T-helper 1 cell (primary cell): ENCODE measurements at regions not wholly inside any gene's neighbourhood (a gene's known extent, or its start where the extent isn't known, plus 50 kb on each side); places are given as distances from the start of the nearest gene placed in this dataset.
"Not testable (repeated sequence)": the region's sequence is repeated elsewhere in the genome, so short reads cannot be mapped to it uniquely, and the experiment has no call there.

Experiments
- DNase-seq, 5 donors: peaks; one replicate each; pipeline ENCODE4 v3.0.0-alpha.2; 2012 to 2020

GRCh38 chr21:24714646-24715200, 892.6 kb downstream of the MRPL39 start:
- no peak for DNase-seq

DNA sequence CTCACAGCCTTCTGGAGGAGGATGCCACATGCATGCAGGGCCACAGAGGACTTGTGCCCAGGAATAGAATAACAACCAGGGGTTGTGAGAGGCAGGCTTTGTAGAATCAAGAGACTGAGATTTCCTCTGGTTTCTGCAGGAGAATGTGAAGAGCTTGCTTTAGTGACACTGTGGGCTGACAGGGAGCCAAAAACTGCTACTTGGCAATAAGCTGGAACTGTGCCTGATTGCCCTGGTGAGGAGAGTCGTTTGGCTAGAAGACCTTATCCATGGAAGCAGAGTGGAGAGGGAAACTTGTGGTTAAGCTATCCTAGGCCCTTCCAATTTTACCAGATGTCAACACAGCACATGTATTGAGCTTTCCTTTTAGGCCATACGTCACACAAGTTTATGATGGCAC, 902.1 kb downstream of the MRPL39 start:
- DNase-seq: no peak

GRCh38 chr21:24693779-24694178, 913.5 kb downstream of the MRPL39 start:
- DNase-seq: no peak

GRCh38 chr21:24681456-24681855, 925.8 kb downstream of the MRPL39 start:
- DNase-seq: no peak

DNA sequence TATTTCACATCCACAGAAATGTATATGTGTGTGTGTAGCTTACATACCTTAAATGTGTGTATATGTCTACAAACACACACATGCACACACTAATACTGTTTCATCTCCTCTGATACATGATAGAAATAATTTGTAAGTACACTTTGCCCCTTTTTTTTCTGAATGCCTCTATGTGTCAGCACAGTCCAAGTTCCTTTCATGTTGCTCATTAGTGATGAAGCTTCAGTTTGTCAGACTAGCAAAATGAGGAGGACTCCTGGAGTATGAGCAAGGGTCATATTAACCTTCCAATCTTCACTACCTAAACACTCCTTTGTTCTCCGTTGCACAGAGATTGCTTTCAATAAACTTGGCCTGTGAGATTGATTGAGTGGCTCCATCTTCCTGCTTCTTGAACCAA, 935.4 kb downstream of the MRPL39 start:
- DNase-seq: no peak

GRCh38 chr21:24658926-24659325, 948.4 kb downstream of the MRPL39 start:
- DNase-seq: no peak

GRCh38 chr21:24658026-24658425, 949.3 kb downstream of the MRPL39 start:
- no peak for DNase-seq

GRCh38 chr21:24649691-24650090, 957.6 kb downstream of the MRPL39 start:
- DNase-seq: no peak

- DNase-seq: no peak
These were observed 970.6 kb downstream of the MRPL39 start for GRCh38 chr21:24636696-24637095.

DNA sequence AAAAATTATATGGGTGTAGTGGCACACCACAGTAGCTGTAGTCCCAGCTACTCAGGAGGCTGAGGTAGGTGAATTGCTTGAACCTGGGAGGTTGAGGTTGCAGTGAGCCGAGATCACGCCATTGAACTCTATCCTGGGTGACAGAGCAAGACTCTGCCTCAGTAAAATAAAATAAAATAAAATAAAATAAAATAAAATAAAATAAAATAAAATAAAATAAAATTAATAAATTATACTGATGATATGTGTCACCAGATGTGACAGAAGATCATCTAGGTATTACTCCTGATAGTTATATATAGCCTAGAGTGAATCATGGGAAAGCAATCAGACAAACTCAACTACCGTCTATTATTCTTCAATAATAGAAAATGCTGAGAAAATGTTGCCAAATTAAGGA, 972.5 kb downstream of the MRPL39 start:
- DNase-seq: no peak

- no peak for DNase-seq
These were observed 978.7 kb downstream of the MRPL39 start for GRCh38 chr21:24628536-24628935.

GRCh38 chr21:24628046-24628445, 979.2 kb downstream of the MRPL39 start:
- no peak for DNase-seq

GRCh38 chr21:24617819-24618218, 989.5 kb downstream of the MRPL39 start:
- no peak for DNase-seq

DNA sequence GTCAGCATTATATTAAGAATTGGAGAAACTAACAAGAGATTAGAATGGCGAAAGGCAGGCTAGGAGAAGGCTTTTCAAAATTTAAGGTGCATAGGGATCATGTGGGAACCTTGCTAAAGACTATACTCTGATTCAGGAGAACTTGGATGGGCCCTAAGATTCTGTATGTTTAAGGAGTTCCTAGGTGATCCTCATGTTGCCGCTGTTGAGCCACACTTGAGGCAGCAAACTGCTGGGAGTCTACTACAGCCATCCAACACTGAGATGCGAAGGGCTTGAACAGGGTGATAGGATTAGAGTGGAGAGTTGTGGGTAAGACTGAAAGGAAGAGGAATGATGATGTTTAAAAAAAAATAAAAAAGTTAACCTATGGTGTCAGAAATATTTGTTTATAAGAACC, 1013.2 kb downstream of the MRPL39 start:
- DNase-seq: no peak

GRCh38 chr21:24590261-24590660, 1017.0 kb downstream of the MRPL39 start:
- no peak for DNase-seq

- DNase-seq: no peak
These were observed 1023.8 kb downstream of the MRPL39 start for GRCh38 chr21:24583473-24583872.

DNA sequence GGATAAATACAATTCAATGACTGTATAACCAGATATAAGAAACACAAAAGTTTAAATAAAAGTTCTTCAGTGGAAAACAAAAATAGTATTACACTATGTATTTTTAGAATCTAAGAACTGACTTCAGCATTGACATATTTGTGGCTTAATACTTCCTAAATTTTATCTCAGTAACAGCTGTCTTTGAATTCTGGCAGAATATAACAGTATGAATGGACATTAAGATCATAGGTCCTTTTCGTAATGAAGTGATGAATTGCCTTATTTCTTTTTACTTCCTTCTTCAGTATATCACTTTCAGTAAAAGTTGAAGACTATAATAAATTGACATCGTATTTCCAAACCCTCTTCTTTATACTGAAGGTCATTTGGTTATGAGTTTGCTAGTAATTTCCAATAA, 1030.0 kb downstream of the MRPL39 start:
- no peak for DNase-seq

DNA sequence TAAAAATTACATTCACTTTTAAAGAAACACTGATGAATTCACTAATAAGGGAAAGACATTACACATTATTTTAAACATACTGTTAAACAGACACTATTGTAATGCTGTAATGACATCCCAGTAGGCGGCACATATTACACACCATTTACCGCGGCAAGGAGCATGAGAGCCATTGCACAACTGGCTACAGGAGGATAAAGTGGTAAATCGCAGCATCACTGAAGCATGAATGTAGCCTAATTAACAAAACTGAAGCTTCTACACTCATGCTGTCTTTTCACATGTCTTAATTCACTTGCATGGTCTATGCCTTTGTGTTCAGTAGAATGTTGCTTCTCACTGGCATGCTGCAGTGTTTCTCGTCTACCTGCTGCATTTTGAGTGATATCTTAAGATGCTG, 1046.0 kb downstream of the MRPL39 start:
- DNase-seq: no peak

- no peak for DNase-seq
These were observed 1054.8 kb downstream of the MRPL39 start for GRCh38 chr21:24552491-24552890.

DNA sequence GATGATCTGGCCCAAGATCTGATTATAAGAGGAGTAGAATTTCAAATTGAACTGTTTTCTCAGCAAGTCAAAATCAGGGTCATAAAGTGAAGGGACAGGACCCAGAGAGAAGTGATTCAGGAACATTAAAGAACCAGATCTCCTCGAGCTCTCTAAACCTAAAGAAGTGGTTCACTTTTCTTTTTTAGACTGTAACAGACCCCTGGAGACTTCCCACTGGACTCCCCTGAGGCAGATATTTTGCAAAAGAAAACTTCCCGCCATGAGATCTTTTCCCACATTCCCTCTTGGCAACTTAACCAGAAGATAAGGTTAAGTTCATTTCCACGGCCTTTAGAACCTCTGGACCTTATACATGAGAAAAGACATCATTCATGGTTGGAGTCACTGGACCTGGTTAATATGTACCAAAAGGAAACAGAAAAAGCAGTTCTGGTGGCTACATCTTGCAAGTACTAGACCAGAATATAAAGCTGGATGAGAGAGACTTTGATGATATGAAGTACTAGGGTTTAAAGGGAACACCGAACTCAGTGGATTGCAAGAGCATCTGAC, 1061.4 kb downstream of the MRPL39 start:
- no peak for DNase-seq

- no peak for DNase-seq
These were observed 1093.1 kb downstream of the MRPL39 start for GRCh38 chr21:24514081-24514733.

DNA sequence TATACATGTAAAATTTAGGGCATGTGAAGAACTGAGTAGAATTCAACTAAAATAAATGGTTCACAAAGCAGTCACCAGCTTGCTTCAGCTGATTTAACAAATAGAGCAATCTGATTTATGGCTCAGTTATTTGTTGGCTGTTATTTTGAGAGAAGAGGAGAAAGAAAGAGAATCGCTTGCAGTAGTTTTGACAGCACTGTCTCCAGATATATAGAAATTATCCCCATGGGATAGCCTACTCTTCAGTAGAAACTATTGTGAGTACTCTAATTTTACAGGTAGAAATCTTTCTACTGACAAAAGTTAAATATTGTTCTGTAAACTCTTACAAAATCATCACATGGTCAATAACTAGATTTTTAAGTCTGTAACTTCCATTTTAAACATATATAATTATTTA, 1098.2 kb downstream of the MRPL39 start:
- no peak for DNase-seq

DNA sequence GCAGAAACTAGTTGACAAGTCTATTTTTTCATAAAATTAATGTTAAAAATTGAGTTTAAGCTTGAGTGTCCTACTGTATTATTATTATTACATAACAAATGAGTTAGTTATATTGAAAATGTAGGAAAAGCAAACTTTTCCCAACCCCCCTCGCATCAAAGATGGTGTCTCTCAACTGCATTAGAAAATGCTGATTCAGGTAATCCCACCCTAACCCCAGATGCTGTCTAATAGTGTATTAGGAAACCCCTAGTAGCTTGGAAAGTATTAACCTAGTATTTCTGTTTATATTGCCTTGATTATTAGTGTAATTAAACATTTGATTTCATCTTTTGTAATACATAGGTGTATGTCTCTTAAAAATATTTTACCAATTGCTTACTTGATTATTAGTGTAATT, 1120.3 kb downstream of the MRPL39 start:
- no peak for DNase-seq

GRCh38 chr21:24483361-24483760, 1123.9 kb downstream of the MRPL39 start:
- DNase-seq: not testable (repeated sequence)

DNA sequence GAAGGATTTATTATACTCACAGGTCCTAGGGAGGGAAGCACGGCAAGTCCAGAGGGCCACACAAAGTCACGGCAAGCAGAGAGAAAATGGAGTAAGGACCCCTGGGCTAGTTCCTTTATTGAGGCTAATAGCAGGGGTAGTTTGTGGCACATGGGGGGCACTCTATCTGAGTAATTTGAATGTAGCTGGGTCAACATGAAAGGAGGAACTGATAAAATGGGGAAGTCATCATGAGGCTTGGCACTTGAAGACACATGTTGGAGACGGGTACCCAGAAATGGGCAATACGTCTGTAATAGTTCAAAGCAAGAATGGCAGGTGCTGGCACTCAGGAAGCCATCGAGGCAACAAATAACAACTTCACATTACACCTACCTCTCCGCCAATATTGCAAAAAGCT, 1136.4 kb downstream of the MRPL39 start:
- DNase-seq: no peak
